Suprapubic skin (tissue), 4 donors: ENCODE measurements at regions not wholly inside any gene's neighbourhood (a gene's known extent, or its start where the extent isn't known, plus 50 kb on each side); places are given as distances from the start of the nearest gene placed in this dataset.

Experiments used
- EP300 ChIP-seq: sonication (generic); formaldehyde crosslinking; IDR thresholded peaks from one replicate; pipeline ENCODE4 v1.6.1; 2017; ENCODE audit warnings: antibody characterized with exemption
- POLR2A ChIP-seq, 2 donors: fragments of 450-650 bp; IDR thresholded peaks; one replicate each; pipeline ENCODE4 v1.6.1; 2017; ENCODE audit warnings: antibody characterized with exemption in 2 of 2, mild to moderate bottlenecking in 2 of 2, moderate library complexity in 2 of 2
- POLR2AphosphoS5 ChIP-seq, 3 donors: sonication (generic); formaldehyde crosslinking; IDR thresholded peaks; one replicate each; pipeline ENCODE4 v1.6.1; 2017; ENCODE audit warnings: antibody characterized with exemption in 3 of 3
- TF ChIP-seq, protein P1 (sequence below), 2 donors: fragments of 200-600 bp in 1 of 2; fragments of 450-650 bp in 1 of 2; sonication (generic) in 1 of 2; IDR thresholded peaks; one replicate each; pipeline ENCODE4 v1.5.1; 2016 to 2019; ENCODE audit warnings: antibody characterized with exemption in 2 of 2, mild to moderate bottlenecking in 1 of 2, moderate library complexity in 1 of 2

DNA sequence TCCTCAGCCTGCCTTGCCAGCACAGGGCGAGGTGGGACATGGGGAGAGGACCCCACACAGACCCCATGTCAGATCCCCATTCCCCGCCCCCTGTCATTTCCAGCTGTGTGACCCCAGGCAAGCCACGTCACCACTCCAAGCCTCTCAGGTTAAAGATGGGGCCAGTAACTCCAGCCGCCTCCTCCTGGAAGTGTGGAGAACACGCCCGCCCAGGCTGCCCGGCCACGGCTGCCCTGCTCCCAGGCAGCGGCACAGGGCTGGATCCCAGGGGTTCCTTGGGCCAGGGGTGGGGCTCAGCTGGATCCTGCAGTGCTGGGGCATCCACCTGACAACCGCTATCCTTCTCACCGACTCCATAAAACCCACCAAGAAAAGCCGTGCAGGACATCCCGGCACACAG is 86.1 kb downstream of the PDGFA start:
- TF ChIP-seq POLR2AphosphoS5 (IDR thresholded peaks at IDR 0.05) (no peak), POLR2A (IDR thresholded peaks at IDR 0.05) (no peak), EP300 (no peak)
- TF ChIP-seq, protein P1, sequence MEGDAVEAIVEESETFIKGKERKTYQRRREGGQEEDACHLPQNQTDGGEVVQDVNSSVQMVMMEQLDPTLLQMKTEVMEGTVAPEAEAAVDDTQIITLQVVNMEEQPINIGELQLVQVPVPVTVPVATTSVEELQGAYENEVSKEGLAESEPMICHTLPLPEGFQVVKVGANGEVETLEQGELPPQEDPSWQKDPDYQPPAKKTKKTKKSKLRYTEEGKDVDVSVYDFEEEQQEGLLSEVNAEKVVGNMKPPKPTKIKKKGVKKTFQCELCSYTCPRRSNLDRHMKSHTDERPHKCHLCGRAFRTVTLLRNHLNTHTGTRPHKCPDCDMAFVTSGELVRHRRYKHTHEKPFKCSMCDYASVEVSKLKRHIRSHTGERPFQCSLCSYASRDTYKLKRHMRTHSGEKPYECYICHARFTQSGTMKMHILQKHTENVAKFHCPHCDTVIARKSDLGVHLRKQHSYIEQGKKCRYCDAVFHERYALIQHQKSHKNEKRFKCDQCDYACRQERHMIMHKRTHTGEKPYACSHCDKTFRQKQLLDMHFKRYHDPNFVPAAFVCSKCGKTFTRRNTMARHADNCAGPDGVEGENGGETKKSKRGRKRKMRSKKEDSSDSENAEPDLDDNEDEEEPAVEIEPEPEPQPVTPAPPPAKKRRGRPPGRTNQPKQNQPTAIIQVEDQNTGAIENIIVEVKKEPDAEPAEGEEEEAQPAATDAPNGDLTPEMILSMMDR (IDR thresholded peaks at IDR 0.05): no peak
